KMS-11 (cell line): ENCODE measurements at regions not wholly inside any gene's neighbourhood (a gene's known extent, or its start where the extent isn't known, plus 50 kb on each side); places are given as distances from the start of the nearest gene placed in this dataset.

Source experiments
- H2AFZ ChIP-seq: fragments of 200-600 bp; sonication (generic); 2 replicates; pipeline ENCODE4 v1.6.1; 2016; ENCODE audit warnings: antibody characterized with exemption, mixed run types, low read depth
- H3K27ac ChIP-seq: fragments of 200-600 bp; sonication (generic); 2 replicates; pipeline ENCODE4 v1.6.1; 2016; ENCODE audit warnings: mild to moderate bottlenecking, mixed run types
- H3K27me3 ChIP-seq: fragments of 200-600 bp; sonication (generic); 2 replicates; pipeline ENCODE4 v1.6.1; 2017; ENCODE audit warnings: mild to moderate bottlenecking, low read depth, mixed run types, moderate library complexity; ENCODE audit not compliant: insufficient read depth
- H3K36me3 ChIP-seq: fragments of 200-600 bp; sonication (generic); 2 replicates; pipeline ENCODE4 v1.6.1; 2017; ENCODE audit warnings: mild to moderate bottlenecking, mixed run types; ENCODE audit not compliant: insufficient read depth
- H3K4me1 ChIP-seq: fragments of 200-600 bp; sonication (generic); 2 replicates; pipeline ENCODE4 v1.6.1; 2016; ENCODE audit warnings: mild to moderate bottlenecking, low read depth, mixed run types; ENCODE audit not compliant: poor library complexity, severe bottlenecking
- H3K4me2 ChIP-seq: fragments of 200-600 bp; sonication (generic); 2 replicates; pipeline ENCODE4 v1.7.0; 2016; ENCODE audit warnings: mild to moderate bottlenecking, mixed run types
- H3K4me3 ChIP-seq: fragments of 200-600 bp; sonication (generic); IDR thresholded peaks from 2 replicates; pipeline ENCODE4 v1.6.1; 2017; ENCODE audit warnings: low read depth, low read length, mixed read lengths; ENCODE audit not compliant: insufficient read depth
- H3K79me2 ChIP-seq: fragments of 200-600 bp; sonication (generic); 2 replicates; pipeline ENCODE4 v1.6.1; 2016; ENCODE audit warnings: low read depth, mixed run types; ENCODE audit not compliant: insufficient read depth
- H3K9ac ChIP-seq: fragments of 200-600 bp; sonication (generic); 2 replicates; pipeline ENCODE4 v1.6.1; 2016; ENCODE audit warnings: mild to moderate bottlenecking, mixed run types
- H4K20me1 ChIP-seq: fragments of 200-600 bp; sonication (generic); 2 replicates; pipeline ENCODE4 v1.6.1; 2016; ENCODE audit warnings: mild to moderate bottlenecking, mixed run types; ENCODE audit not compliant: insufficient read depth
- TF ChIP-seq, protein P1 (sequence below): fragments of 200-600 bp; sonication (generic); conservative IDR thresholded peaks from 2 replicates; pipeline ENCODE4 v1.6.1; 2017; ENCODE audit warnings: low read depth, mild to moderate bottlenecking, antibody characterized with exemption, low read length, moderate library complexity, mixed read lengths

DNA sequence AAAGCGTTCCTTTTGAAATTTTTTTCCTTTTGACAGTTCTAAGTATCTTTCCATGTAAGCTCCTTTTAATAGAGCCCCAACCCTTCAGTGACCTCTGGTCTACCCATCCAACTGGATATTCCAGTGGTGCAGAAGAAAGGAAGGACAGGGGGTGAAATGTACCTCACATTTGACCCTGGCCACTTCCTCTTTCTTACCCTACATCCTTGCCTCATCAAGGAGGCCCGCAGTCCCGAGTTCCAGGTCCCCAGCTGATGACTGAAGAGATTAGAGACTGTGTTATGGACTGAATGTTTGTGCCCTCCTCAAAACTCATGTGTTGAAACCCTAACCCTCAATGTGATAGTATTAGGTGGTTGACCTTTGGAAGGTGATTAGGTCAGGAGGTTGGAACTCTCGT lies 158.1 kb downstream of the RBM43 start:
- Histone ChIP-seq H3K9ac (no peak overlapping the region), H3K4me1 (no peaks in the 10 kb centered on the region), H3K79me2 (no peaks in the 10 kb centered on the region), H4K20me1 (no peaks in the 10 kb centered on the region), H3K4me2 (no peak overlapping the region), H2AFZ (no peak overlapping the region), H3K4me3 (no peak overlapping the region), H3K27ac (no peak overlapping the region), H3K36me3 (no peaks in the 10 kb centered on the region), H3K27me3 (no peaks in the 10 kb centered on the region)
- TF ChIP-seq, protein P1, sequence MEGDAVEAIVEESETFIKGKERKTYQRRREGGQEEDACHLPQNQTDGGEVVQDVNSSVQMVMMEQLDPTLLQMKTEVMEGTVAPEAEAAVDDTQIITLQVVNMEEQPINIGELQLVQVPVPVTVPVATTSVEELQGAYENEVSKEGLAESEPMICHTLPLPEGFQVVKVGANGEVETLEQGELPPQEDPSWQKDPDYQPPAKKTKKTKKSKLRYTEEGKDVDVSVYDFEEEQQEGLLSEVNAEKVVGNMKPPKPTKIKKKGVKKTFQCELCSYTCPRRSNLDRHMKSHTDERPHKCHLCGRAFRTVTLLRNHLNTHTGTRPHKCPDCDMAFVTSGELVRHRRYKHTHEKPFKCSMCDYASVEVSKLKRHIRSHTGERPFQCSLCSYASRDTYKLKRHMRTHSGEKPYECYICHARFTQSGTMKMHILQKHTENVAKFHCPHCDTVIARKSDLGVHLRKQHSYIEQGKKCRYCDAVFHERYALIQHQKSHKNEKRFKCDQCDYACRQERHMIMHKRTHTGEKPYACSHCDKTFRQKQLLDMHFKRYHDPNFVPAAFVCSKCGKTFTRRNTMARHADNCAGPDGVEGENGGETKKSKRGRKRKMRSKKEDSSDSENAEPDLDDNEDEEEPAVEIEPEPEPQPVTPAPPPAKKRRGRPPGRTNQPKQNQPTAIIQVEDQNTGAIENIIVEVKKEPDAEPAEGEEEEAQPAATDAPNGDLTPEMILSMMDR = no peak

GRCh38 chr2:151102226-151102625 lies 159.4 kb downstream of the RBM43 start:
- TF ChIP-seq, protein P1 = no peak
- Histone ChIP-seq H2AFZ (no peak overlapping the region), H3K4me3 (no peak overlapping the region), H3K27me3 (no peaks in the 10 kb centered on the region), H3K36me3 (no peaks in the 10 kb centered on the region), H3K4me2 (no peak overlapping the region), H3K27ac (no peak overlapping the region), H4K20me1 (no peaks in the 10 kb centered on the region), H3K4me1 (no peaks in the 10 kb centered on the region), H3K9ac (no peak overlapping the region), H3K79me2 (no peaks in the 10 kb centered on the region)

- Histone ChIP-seq H3K79me2 (no peaks in the 10 kb centered on the region), H3K27ac (no peak overlapping the region), H3K4me2 (no peak overlapping the region)
These were observed 162.8 kb downstream of the RBM43 start for GRCh38 chr2:151098841-151099240.

GRCh38 chr2:151097895-151098294 lies 163.8 kb downstream of the RBM43 start:
- H3K36me3 ChIP-seq = no peaks in the 10 kb centered on the region
- no peaks in the 10 kb centered on the region for H3K27me3 ChIP-seq
- H2AFZ ChIP-seq = no peak overlapping the region
- H4K20me1 ChIP-seq = no peaks in the 10 kb centered on the region
- H3K4me2 ChIP-seq = no peak overlapping the region
- H3K79me2 ChIP-seq = no peaks in the 10 kb centered on the region
- TF ChIP-seq, protein P1 = no peak
- no peak overlapping the region for H3K9ac ChIP-seq
- peaks cover 20% of the 10 kb centered on the region for H3K4me1 ChIP-seq
- no peak overlapping the region for H3K27ac ChIP-seq
- no peak overlapping the region for H3K4me3 ChIP-seq

More at GRCh38 chr2:151098841-151099240, 162.8 kb downstream of the RBM43 start:
- Histone ChIP-seq H3K36me3 (no peaks in the 10 kb centered on the region), H3K4me1 (peaks cover 20% of the 10 kb centered on the region), H3K27me3 (no peaks in the 10 kb centered on the region), H2AFZ (no peak overlapping the region), H3K9ac (no peak overlapping the region), H3K4me3 (no peak overlapping the region), H4K20me1 (no peaks in the 10 kb centered on the region)
- TF ChIP-seq, protein P1 = no peak
